Fibroblast of skin of left quadriceps (primary cell): ENCODE measurements at regions not wholly inside any gene's neighbourhood (a gene's known extent, or its start where the extent isn't known, plus 50 kb on each side); places are given as distances from the start of the nearest gene placed in this dataset.

ENCODE experiments used
- DNase-seq, 2 experiments: peaks; one replicate each; pipeline ENCODE4 v3.0.0-alpha.2; 2013; ENCODE audit warnings: low read depth in 2 of 2

- DNase-seq = no peak
Observed at GRCh38 chr6:167493976-167494697, 169.3 kb downstream of the TTLL2 start.

GRCh38 chr6:167494698-167495435 lies 170.0 kb downstream of the TTLL2 start:
- DNase-seq = no peak

DNA sequence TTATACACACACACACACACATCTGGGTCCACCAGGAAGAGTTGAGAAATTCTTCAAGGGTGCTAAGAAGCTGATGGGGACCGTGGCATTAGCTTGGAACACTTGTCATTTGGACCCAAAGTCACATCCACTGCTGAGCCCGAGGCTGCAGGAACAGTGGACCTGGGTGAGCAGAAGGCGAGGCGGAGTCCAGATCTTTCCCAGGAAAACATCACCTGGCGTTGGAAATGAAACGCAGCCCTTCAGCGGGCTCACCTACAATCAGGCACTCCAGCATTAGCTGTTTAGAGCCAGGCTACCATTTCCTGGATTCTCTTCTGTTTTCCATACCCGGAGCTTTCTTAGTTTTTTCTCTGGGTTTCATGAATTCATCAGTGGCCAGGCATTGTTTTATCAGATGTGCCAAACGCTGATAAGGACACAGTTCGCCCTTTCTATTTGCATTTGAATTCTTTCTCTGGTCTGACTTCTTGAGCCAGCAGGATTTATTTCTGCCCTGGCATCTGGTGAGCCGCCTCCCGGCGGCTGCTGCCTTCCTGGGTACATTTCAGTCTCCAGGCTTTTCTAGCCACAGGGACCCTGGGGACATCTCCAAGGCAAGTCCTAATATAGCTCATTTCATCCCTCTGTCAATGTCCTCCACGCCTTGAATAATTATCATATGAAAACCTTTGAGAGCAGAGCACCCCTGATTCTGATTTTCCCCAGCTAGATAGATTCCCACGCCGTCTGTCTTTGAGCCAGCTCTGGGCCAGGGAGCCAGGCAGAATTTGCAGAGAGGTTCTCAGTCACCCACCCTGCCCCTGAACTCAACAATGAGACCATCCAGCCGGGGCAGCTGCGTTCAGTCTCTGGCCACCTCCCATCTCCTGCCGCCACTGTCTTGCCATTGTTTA lies 170.9 kb downstream of the TTLL2 start:
- no peak for DNase-seq

- DNase-seq = no peak
Observed at GRCh38 chr6:167496707-167497106, 171.8 kb downstream of the TTLL2 start.

GRCh38 chr6:167497428-167498056 lies 172.7 kb downstream of the TTLL2 start:
- DNase-seq = no peak

DNA sequence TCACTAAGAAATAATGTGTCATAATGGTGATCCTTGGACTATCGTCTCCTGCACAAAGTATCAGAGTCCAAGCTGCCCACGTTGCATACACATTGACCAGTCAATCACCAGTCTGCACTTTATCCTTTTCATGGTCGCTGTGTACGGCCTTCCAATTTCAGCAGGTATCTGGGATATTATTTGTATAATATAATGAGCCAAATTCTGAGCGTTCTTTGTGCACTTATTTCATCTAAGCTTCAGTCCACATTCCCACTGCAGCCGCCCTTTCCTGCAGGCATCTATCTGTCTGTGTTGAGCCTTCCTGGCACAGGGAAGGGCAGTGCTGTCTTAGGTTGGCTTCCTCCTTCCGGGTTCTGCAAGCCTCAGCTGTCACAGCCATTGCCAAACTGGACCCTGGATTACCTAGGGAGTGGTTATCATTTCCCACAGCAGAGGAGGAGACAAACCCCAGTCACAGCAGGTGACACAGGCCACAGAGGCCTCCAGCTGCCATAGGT lies 174.3 kb downstream of the TTLL2 start:
- DNase-seq = no peak

DNA sequence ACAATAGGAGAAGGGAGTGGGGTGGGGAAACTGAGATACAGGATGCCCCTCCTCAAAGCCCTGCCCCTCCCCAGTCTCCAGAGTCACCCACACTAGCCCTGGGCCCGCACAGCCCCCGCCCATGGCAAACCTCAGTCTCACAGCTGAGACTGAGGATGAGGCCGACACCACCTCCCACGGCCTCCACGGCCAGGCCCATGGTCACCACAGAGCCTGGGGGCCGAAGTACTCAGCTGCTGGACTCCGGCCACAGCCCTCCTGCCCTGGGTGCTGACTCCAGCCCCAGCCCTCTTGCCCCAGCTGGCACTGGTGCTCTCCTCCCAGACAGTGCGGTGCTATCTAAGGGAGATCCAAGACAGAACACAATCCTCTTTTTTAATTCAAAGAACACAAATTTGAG lies 176.1 kb downstream of the TTLL2 start:
- no peak for DNase-seq

DNA sequence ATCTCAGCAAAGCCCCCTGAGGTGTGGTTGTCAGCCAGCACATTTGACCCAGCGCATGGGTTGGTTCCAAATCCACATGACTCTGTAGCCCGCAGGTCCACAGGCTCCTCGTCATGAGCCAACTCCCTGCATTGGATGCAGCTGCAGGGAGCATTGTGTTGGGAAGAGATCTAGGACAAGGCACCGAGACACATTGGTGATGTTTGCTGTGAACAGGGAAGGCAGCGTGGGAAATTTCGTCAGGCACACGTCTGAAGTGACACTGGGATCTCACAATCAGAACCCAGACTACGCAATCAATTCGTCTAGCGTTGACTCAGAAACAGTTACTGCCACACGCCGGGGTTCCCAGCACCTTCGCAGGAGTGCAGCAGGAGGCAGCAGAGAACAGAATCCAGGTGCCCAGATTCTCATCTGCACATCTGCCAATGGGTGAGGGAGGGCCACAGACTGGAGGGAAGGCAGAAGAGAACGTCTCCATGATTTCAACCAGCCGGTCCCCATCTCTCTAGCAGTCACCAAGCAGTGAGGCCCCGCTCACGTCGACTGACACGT lies 177.0 kb downstream of the TTLL2 start:
- DNase-seq = no peak

DNA sequence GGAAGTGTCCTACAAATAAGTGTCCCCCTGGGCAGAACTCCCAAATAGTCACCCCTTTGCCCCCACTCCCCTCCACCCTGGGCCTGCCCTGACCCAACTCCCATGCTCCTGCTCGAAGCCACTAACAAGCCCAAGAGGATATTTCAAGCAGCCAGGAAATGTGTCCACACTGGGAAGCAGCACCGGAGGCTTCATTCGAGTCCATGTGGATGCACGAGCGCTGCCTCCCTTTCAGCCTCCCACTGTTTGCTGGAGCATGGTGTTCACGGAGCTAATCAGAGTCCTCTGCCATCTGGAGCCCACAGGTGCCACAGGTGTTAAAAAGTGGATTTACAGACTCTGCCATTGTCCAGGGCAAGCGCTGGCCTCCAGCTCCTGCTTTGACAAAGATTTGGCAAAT lies 177.6 kb downstream of the TTLL2 start:
- DNase-seq = no peak

GRCh38 chr6:167504385-167504961 lies 179.6 kb downstream of the TTLL2 start:
- no peak for DNase-seq

GRCh38 chr6:167505199-167505598 lies 180.3 kb downstream of the TTLL2 start:
- DNase-seq = no peak

DNA sequence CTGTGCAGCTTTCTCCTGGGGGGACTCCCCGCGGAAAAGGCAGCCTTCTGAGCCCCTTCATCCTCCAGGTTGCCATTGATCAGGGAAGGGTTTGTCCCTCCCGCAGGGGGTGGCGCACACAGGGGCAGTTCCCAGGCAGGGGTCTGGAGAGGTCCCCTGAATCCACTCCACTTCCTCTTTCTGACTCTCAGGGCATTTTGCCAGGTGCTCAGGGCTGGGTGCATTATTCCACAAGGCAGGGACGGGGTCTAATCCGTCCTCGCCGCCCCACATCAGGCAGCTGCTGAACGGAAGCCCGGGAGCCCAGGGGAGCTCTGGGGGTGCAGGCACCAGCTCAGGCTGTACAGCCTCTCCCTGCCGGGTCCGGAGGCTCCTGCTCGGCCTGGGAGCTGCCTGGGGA lies 180.9 kb downstream of the TTLL2 start:
- no peak for DNase-seq

- no peak for DNase-seq
Observed at GRCh38 chr6:167506443-167507301, 181.8 kb downstream of the TTLL2 start.

DNA sequence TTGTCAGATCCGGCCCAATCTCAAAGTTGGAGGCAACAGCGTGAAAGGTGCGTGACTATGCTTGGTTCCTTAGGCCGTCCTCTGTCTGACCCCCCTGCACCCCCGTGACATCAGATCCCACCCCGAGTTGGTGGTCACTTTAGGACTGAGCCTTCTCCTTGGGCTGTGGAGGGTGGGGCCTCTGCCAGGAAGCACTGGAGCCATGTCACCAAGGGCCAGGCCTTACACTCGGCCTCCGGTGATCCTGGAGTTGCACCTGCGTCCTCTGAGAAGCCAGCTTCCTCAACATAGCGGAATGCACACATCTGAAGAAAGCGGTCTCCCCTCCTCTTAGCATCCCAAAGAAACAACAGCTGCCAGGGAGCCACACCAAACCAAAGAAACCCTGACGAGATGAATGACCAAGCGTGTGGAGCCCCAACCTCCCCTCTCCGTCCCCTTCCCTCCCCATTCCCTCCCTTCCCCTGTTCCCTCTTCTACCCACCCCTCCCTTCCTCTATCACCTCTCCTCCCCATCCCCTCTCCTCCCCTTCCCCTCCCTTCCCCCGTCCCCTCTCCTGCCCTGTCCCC lies 182.6 kb downstream of the TTLL2 start:
- no peak for DNase-seq

GRCh38 chr6:167508919-167509852 lies 184.3 kb downstream of the TTLL2 start:
- no peak for DNase-seq

DNA sequence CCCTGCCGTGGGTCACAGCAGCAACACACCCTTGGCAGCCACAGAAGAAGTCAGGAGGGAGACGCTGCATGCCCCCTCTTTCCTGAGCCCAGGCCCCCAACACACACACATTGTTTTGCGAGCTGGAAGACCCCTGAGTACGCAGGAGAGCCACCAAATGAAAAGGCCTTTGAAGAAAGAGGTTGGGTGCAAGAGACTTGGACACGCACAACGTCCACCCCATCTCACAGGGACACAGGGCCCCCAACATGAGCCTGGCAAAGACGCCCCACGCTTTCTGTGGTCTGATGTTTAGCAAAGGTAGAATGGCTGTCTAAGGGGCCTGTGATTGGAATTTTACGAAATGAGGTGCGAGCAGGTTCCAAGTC lies 185.0 kb downstream of the TTLL2 start:
- no peak for DNase-seq

- DNase-seq = no peak
Observed at GRCh38 chr6:167510648-167511047, 185.8 kb downstream of the TTLL2 start.

GRCh38 chr6:167512696-167513375 lies 187.9 kb downstream of the TTLL2 start:
- DNase-seq = no peak
